ENCODE measurements at regions not wholly inside any gene's neighbourhood (a gene's known extent, or its start where the extent isn't known, plus 50 kb on each side); places are given as distances from the start of the nearest gene placed in this dataset.

GRCh38 chr6:132011582-132011981 lies 60.4 kb upstream of the CCN2 start:
- no peak for DNase-seq
- H2AFZ ChIP-seq (ENCODE audit: low read length) = no peak overlapping the region
- H4K20me1 ChIP-seq (ENCODE audit: insufficient read depth, low read length) = no peaks in the 10 kb centered on the region
- no peaks in the 10 kb centered on the region for H3K79me2 ChIP-seq (ENCODE audit: low read length)
- H3K27me3 ChIP-seq (replicated peaks; ENCODE audit: insufficient read depth, low read length) = no peaks in the 10 kb centered on the region
- H3K9me2 ChIP-seq (replicated peaks; ENCODE audit: insufficient read depth, low read length) = no peaks in the 10 kb centered on the region
- no peak overlapping the region for H3K4me2 ChIP-seq (ENCODE audit: low read depth, low read length)
- no peaks in the 10 kb centered on the region for H3K9me3 ChIP-seq (replicated peaks; ENCODE audit: insufficient read depth, low read length)
- H3K27ac ChIP-seq (ENCODE audit: low read length) = no peak overlapping the region
- H3F3A ChIP-seq (ENCODE audit: insufficient read depth, low read length) = no peaks in the 10 kb centered on the region
- 0 out of 2 replicates have a peak, but pooled peaks cover 4% of the 10 kb centered on the region for H3K4me1 ChIP-seq (ENCODE audit: low read length)
- TF ChIP-seq EZH2 (optimal IDR thresholded peaks at IDR 0.05; ENCODE audit: low read depth, low read length) (no peak), CTCF (IDR thresholded peaks at IDR 0.05; ENCODE audit: low read length) (no peak), EZH2phosphoT487 (IDR thresholded peaks at IDR 0.05; ENCODE audit: low read length) (no peak)
- H3K4me3 ChIP-seq (ENCODE audit: low read length) = no peak overlapping the region
- no peaks in the 10 kb centered on the region for H3K36me3 ChIP-seq (replicated peaks; ENCODE audit: insufficient read depth, low read length)
- H3K9ac ChIP-seq (ENCODE audit: low read length) = no peak overlapping the region

GRCh38 chr6:132009175-132009574 lies 58.0 kb upstream of the CCN2 start:
- Histone ChIP-seq H3K9me2 (replicated peaks; ENCODE audit: insufficient read depth, low read length) (no peaks in the 10 kb centered on the region), H3K36me3 (replicated peaks; ENCODE audit: insufficient read depth, low read length) (no peaks in the 10 kb centered on the region), H3K4me2 (ENCODE audit: low read depth, low read length) (no peak overlapping the region), H3K4me1 (ENCODE audit: low read length) (0 out of 2 replicates have a peak, but pooled peaks cover 10% of the 10 kb centered on the region), H3K27me3 (replicated peaks; ENCODE audit: insufficient read depth, low read length) (no peaks in the 10 kb centered on the region), H3K4me3 (ENCODE audit: low read length) (no peak overlapping the region), H3K27ac (ENCODE audit: low read length) (no peak overlapping the region), H3K79me2 (ENCODE audit: low read length) (no peaks in the 10 kb centered on the region), H3K9ac (ENCODE audit: low read length) (no peak overlapping the region), H3F3A (ENCODE audit: insufficient read depth, low read length) (no peaks in the 10 kb centered on the region), H3K9me3 (replicated peaks; ENCODE audit: insufficient read depth, low read length) (no peaks in the 10 kb centered on the region), H2AFZ (ENCODE audit: low read length) (no peak overlapping the region), H4K20me1 (ENCODE audit: insufficient read depth, low read length) (no peaks in the 10 kb centered on the region)
- TF ChIP-seq CTCF (IDR thresholded peaks at IDR 0.05; ENCODE audit: low read length) (no peak), EZH2 (optimal IDR thresholded peaks at IDR 0.05; ENCODE audit: low read depth, low read length) (no peak)
- no peak for DNase-seq

GRCh38 chr6:132007474-132008190 lies 56.5 kb upstream of the CCN2 start:
- Histone ChIP-seq H3K9ac (ENCODE audit: low read length) (no peak overlapping the region), H3K4me1 (ENCODE audit: low read length) (0 out of 2 replicates have a peak, but pooled peaks cover 10% of the 10 kb centered on the region), H3K9me3 (replicated peaks; ENCODE audit: insufficient read depth, low read length) (no peaks in the 10 kb centered on the region), H3K4me2 (ENCODE audit: low read depth, low read length) (no peak overlapping the region), H3K36me3 (replicated peaks; ENCODE audit: insufficient read depth, low read length) (no peaks in the 10 kb centered on the region), H4K20me1 (ENCODE audit: insufficient read depth, low read length) (no peaks in the 10 kb centered on the region), H3K9me2 (replicated peaks; ENCODE audit: insufficient read depth, low read length) (no peaks in the 10 kb centered on the region), H3K4me3 (ENCODE audit: low read length) (no peak overlapping the region), H3K27ac (ENCODE audit: low read length) (no peak overlapping the region), H3F3A (ENCODE audit: insufficient read depth, low read length) (no peaks in the 10 kb centered on the region), H3K79me2 (ENCODE audit: low read length) (no peaks in the 10 kb centered on the region), H3K27me3 (replicated peaks; ENCODE audit: insufficient read depth, low read length) (no peaks in the 10 kb centered on the region), H2AFZ (ENCODE audit: low read length) (no peak overlapping the region)
- TF ChIP-seq EZH2phosphoT487 (IDR thresholded peaks at IDR 0.05; ENCODE audit: low read length) (no peak), EZH2 (optimal IDR thresholded peaks at IDR 0.05; ENCODE audit: low read depth, low read length) (no peak), CTCF (IDR thresholded peaks at IDR 0.05; ENCODE audit: low read length) (no peak)
- DNase-seq = no peak

Measured in MM.1S (cell line).